ENCODE measurements at regions not wholly inside any gene's neighbourhood (a gene's known extent, or its start where the extent isn't known, plus 50 kb on each side); places are given as distances from the start of the nearest gene placed in this dataset.
"Not testable (repeated sequence)": the region's sequence is repeated elsewhere in the genome, so short reads cannot be mapped to it uniquely, and the experiment has no call there.

- TF ChIP-seq POLR2A, EP300, POLR2AphosphoS5 (IDR thresholded peaks at IDR 0.05): not testable (repeated sequence)
Measured at GRCh38 chr1:24268555-24268954, 50.6 kb upstream of the GRHL3 start.

All from stomach (tissue), 4 donors.